HT-29 (cell line): ENCODE measurements at regions not wholly inside any gene's neighbourhood (a gene's known extent, or its start where the extent isn't known, plus 50 kb on each side); places are given as distances from the start of the nearest gene placed in this dataset.
A peak's percentile ranks its signal among the peaks of the same experiment; 100 is the strongest.

Experiments
- DNase-seq: peaks from one replicate; pipeline ENCODE4 v3.0.0-alpha.2; 2015; ENCODE audit warnings: low spot score

GRCh38 chr2:125042727-125043126 lies 1017.6 kb downstream of the CNTNAP5 start:
- DNase-seq = no peak

- DNase-seq = no peak
Measured at GRCh38 chr2:125070726-125071505, 1045.8 kb downstream of the CNTNAP5 start.

- no peak for DNase-seq
Measured at GRCh38 chr2:125073440-125073839, 1048.4 kb downstream of the CNTNAP5 start.

GRCh38 chr2:125085904-125086303 lies 1060.8 kb downstream of the CNTNAP5 start:
- DNase-seq = no peak

- DNase-seq = peak; percentile 48
Measured at GRCh38 chr2:125086313-125087184, 1061.5 kb downstream of the CNTNAP5 start.

GRCh38 chr2:125092276-125093009 lies 1067.4 kb downstream of the CNTNAP5 start:
- DNase-seq = no peak

- no peak for DNase-seq
Measured at GRCh38 chr2:125095826-125096225, 1070.7 kb downstream of the CNTNAP5 start.

GRCh38 chr2:125106710-125107109 lies 1081.6 kb downstream of the CNTNAP5 start:
- DNase-seq = no peak

GRCh38 chr2:125107446-125107845 lies 1082.4 kb downstream of the CNTNAP5 start:
- DNase-seq = no peak

- DNase-seq = no peak
Measured at GRCh38 chr2:125108251-125108650, 1083.2 kb downstream of the CNTNAP5 start.

GRCh38 chr2:125125902-125126301 lies 1100.8 kb downstream of the CNTNAP5 start:
- no peak for DNase-seq

- DNase-seq = no peak
Measured at GRCh38 chr2:125160947-125161346, 1135.9 kb downstream of the CNTNAP5 start.

GRCh38 chr2:125167152-125167551 lies 1142.1 kb downstream of the CNTNAP5 start:
- no peak for DNase-seq

GRCh38 chr2:125167820-125168219 lies 1142.7 kb downstream of the CNTNAP5 start:
- DNase-seq = no peak

GRCh38 chr2:125168442-125168841 lies 1143.4 kb downstream of the CNTNAP5 start:
- no peak for DNase-seq

GRCh38 chr2:125169022-125169763 lies 1144.1 kb downstream of the CNTNAP5 start:
- DNase-seq = no peak

GRCh38 chr2:125169764-125170146 lies 1144.7 kb downstream of the CNTNAP5 start:
- DNase-seq = no peak

- DNase-seq = no peak
Measured at GRCh38 chr2:125172181-125172580, 1147.1 kb downstream of the CNTNAP5 start.

- DNase-seq = no peak
Measured at GRCh38 chr2:125175415-125175814, 1150.3 kb downstream of the CNTNAP5 start.

- DNase-seq = no peak
Measured at GRCh38 chr2:125185691-125186270, 1160.7 kb downstream of the CNTNAP5 start.

GRCh38 chr2:125207431-125207830 lies 1182.3 kb downstream of the CNTNAP5 start:
- DNase-seq = no peak
